Adrenal gland (tissue), 5 donors: ENCODE measurements at regions not wholly inside any gene's neighbourhood (a gene's known extent, or its start where the extent isn't known, plus 50 kb on each side); places are given as distances from the start of the nearest gene placed in this dataset.

Source experiments
- CTCF ChIP-seq, 6 experiments: fragments of 450-650 bp in 4 of 6; fragments of 200-600 bp in 2 of 6; sonication (generic) in 1 of 6; IDR thresholded peaks; 1 replicate in 5 of 6; 2 replicates in 1 of 6; pipeline versions ENCODE4 v1.5.1 to v1.8.0; 2016 to 2021; ENCODE audit warnings: antibody characterized with exemption in 6 of 6, mild to moderate bottlenecking in 2 of 6, moderate library complexity in 1 of 6
- POLR2A ChIP-seq, 2 donors: fragments of 450-650 bp; IDR thresholded peaks; one replicate each; pipeline ENCODE4 v1.6.1; 2017; ENCODE audit warnings: antibody characterized with exemption in 2 of 2, mild to moderate bottlenecking in 2 of 2, moderate library complexity in 1 of 2
- donor health status: DM: no; HTN: no; CAD: no.

- TF ChIP-seq CTCF (IDR thresholded peaks at IDR 0.05) (no peak), POLR2A (IDR thresholded peaks at IDR 0.05) (no peak)
Observed at GRCh38 chr1:29584776-29585175, 348.5 kb downstream of the PTPRU start.
